HG03060 (cell line): ENCODE measurements at regions not wholly inside any gene's neighbourhood (a gene's known extent, or its start where the extent isn't known, plus 50 kb on each side); places are given as distances from the start of the nearest gene placed in this dataset.
A peak's percentile ranks its signal among the peaks of the same experiment; 100 is the strongest.
"Not testable (repeated sequence)": the region's sequence is repeated elsewhere in the genome, so short reads cannot be mapped to it uniquely, and the experiment has no call there.

Experiments
- ATAC-seq: cut with Tn5 transposase; IDR thresholded peaks from one replicate; pipeline ENCODE4 v1.9.1; 2021; ENCODE audit warnings: low read depth, moderate number of reproducible peaks; ENCODE audit not compliant: unreplicated experiment

GRCh38 chr13:111064661-111065060, 50.4 kb upstream of the ARHGEF7 start:
- no peak for ATAC-seq

GRCh38 chr13:111062966-111063365, 52.1 kb upstream of the ARHGEF7 start:
- no peak for ATAC-seq

- ATAC-seq = no peak
Observed at GRCh38 chr13:111062305-111062704, 52.8 kb upstream of the ARHGEF7 start.

- ATAC-seq = no peak
Observed at GRCh38 chr13:111061358-111062045, 53.6 kb upstream of the ARHGEF7 start.

- no peak for ATAC-seq
Observed at GRCh38 chr13:111060237-111060919, 54.7 kb upstream of the ARHGEF7 start.

GRCh38 chr13:111058796-111059506, 56.2 kb upstream of the ARHGEF7 start:
- no peak for ATAC-seq

GRCh38 chr13:111058339-111058738, 56.8 kb upstream of the ARHGEF7 start:
- not testable (repeated sequence) for ATAC-seq

GRCh38 chr13:111051726-111052232, 63.3 kb upstream of the ARHGEF7 start:
- ATAC-seq = not testable (repeated sequence)

- ATAC-seq = no peak
Observed at GRCh38 chr13:111051041-111051725, 63.9 kb upstream of the ARHGEF7 start.

GRCh38 chr13:111050539-111050879, 64.6 kb upstream of the ARHGEF7 start:
- ATAC-seq = no peak

- ATAC-seq = no peak
Observed at GRCh38 chr13:111049791-111050538, 65.1 kb upstream of the ARHGEF7 start.

- no peak for ATAC-seq
Observed at GRCh38 chr13:111048387-111048786, 66.7 kb upstream of the ARHGEF7 start.

- ATAC-seq = no peak
Observed at GRCh38 chr13:111047326-111047725, 67.8 kb upstream of the ARHGEF7 start.

- peak; percentile 80 for ATAC-seq
Observed at GRCh38 chr13:111046590-111047141, 68.4 kb upstream of the ARHGEF7 start.

- ATAC-seq = no peak
Observed at GRCh38 chr13:111045170-111045569, 69.9 kb upstream of the ARHGEF7 start.

GRCh38 chr13:111044087-111044830, 70.9 kb upstream of the ARHGEF7 start:
- no peak for ATAC-seq

GRCh38 chr13:111043575-111043982, 71.5 kb upstream of the ARHGEF7 start:
- ATAC-seq = no peak

GRCh38 chr13:111042661-111043226, 72.4 kb upstream of the ARHGEF7 start:
- no peak for ATAC-seq

- ATAC-seq = no peak
Observed at GRCh38 chr13:111040830-111041229, 74.3 kb upstream of the ARHGEF7 start.
